ENCODE measurements at regions not wholly inside any gene's neighbourhood (a gene's known extent, or its start where the extent isn't known, plus 50 kb on each side); places are given as distances from the start of the nearest gene placed in this dataset.

GRCh38 chr14:38593476-38593875, 337.6 kb upstream of the CLEC14A start:
- H3K4me1 ChIP-seq (ENCODE audit: control insufficient read depth in 1 of 2, low read depth in 2 of 2): no peaks in the 10 kb centered on the region
- H3K27me3 ChIP-seq (replicated peaks; ENCODE audit: insufficient read depth): no peaks in the 10 kb centered on the region
- no peaks in the 10 kb centered on the region for H3K9me3 ChIP-seq
- ATAC-seq (ENCODE audit: insufficient number of reproducible peaks, low FRiP score, low read depth): no peak
- no peak overlapping the region for H3K4me3 ChIP-seq
- no peak for DNase-seq (ENCODE audit: low spot score)
- TF ChIP-seq, protein P1, sequence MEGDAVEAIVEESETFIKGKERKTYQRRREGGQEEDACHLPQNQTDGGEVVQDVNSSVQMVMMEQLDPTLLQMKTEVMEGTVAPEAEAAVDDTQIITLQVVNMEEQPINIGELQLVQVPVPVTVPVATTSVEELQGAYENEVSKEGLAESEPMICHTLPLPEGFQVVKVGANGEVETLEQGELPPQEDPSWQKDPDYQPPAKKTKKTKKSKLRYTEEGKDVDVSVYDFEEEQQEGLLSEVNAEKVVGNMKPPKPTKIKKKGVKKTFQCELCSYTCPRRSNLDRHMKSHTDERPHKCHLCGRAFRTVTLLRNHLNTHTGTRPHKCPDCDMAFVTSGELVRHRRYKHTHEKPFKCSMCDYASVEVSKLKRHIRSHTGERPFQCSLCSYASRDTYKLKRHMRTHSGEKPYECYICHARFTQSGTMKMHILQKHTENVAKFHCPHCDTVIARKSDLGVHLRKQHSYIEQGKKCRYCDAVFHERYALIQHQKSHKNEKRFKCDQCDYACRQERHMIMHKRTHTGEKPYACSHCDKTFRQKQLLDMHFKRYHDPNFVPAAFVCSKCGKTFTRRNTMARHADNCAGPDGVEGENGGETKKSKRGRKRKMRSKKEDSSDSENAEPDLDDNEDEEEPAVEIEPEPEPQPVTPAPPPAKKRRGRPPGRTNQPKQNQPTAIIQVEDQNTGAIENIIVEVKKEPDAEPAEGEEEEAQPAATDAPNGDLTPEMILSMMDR (IDR thresholded peaks at IDR 0.05): no peak
- no peak overlapping the region for H3K27ac ChIP-seq
- no peaks in the 10 kb centered on the region for H3K36me3 ChIP-seq

DNA sequence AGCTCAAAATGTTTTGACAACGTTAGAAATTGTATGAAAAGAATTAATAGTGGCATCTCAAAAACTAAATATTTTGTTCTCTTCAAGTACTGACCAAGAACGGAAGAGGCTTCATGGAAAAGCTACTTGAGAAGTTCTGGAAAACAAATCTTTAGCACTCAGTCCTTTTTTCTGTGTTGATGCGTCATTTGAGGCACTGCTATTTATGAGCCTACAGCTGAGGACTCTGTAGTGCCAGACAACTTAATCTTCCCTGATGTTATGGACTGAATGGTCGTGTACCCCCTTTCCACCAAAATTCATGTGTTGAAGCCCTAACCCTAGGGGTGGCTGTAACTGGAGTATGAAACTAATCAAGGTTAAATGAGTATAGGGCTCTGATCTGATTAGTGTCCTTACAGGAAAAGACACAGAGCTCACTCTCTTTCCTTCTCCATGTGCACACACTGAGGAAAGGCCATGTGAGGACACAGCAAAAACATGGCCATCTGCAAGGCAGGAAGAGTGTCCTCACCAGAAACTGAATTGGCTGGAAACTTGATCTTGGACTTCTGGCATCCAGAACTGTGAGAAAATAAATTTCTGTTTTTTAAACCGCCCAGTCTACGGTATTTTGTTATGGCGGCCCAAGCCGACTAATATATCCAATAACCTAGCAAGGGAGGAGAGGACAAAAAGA, 337.0 kb upstream of the CLEC14A start:
- Histone ChIP-seq H3K4me3 (no peak overlapping the region), H3K9me3 (no peaks in the 10 kb centered on the region), H3K36me3 (no peaks in the 10 kb centered on the region), H3K27me3 (replicated peaks; ENCODE audit: insufficient read depth) (no peaks in the 10 kb centered on the region), H3K27ac (no peak overlapping the region), H3K4me1 (ENCODE audit: control insufficient read depth in 1 of 2, low read depth in 2 of 2) (no peaks in the 10 kb centered on the region)
- DNase-seq (ENCODE audit: low spot score) (no peak), ATAC-seq (ENCODE audit: insufficient number of reproducible peaks, low FRiP score, low read depth) (no peak)
- TF ChIP-seq, protein P1 (IDR thresholded peaks at IDR 0.05): no peak

GRCh38 chr14:38589747-38590350, 334.0 kb upstream of the CLEC14A start:
- Histone ChIP-seq H3K27ac (no peak overlapping the region), H3K9me3 (no peaks in the 10 kb centered on the region), H3K27me3 (replicated peaks; ENCODE audit: insufficient read depth) (no peaks in the 10 kb centered on the region), H3K4me1 (ENCODE audit: control insufficient read depth in 1 of 2, low read depth in 2 of 2) (no peaks in the 10 kb centered on the region), H3K4me3 (no peak overlapping the region), H3K36me3 (no peaks in the 10 kb centered on the region)
- ATAC-seq (ENCODE audit: insufficient number of reproducible peaks, low FRiP score, low read depth) (no peak), DNase-seq (ENCODE audit: low spot score) (no peak)
- TF ChIP-seq, protein P1 (IDR thresholded peaks at IDR 0.05): no peak

DNA sequence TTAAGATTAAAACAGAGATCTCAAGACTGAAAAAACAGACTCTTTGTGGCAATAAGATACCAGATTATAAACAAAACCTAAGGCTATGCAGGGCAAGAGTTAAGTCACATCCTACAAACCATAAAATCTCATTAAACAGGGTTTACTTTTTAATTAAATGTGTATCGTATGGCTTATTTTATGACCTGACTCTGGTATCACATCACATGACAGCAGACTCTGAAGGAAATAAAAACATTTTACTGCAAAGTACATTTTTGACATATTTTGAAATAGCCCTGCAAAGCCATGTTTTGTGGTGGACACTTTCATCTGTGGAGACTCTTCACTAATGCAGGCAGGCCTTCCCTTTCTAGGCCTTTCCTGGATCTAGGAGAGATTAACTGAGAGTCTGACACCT, 327.6 kb upstream of the CLEC14A start:
- H3K9me3 ChIP-seq: no peaks in the 10 kb centered on the region
- no peak overlapping the region for H3K27ac ChIP-seq
- TF ChIP-seq, protein P1 (IDR thresholded peaks at IDR 0.05): no peak

GRCh38 chr14:38578278-38578681, 322.4 kb upstream of the CLEC14A start:
- Histone ChIP-seq H3K4me3 (no peak overlapping the region), H3K4me1 (ENCODE audit: control insufficient read depth in 1 of 2, low read depth in 2 of 2) (no peaks in the 10 kb centered on the region), H3K27ac (no peak overlapping the region), H3K36me3 (no peaks in the 10 kb centered on the region), H3K27me3 (replicated peaks; ENCODE audit: insufficient read depth) (no peaks in the 10 kb centered on the region), H3K9me3 (no peaks in the 10 kb centered on the region)
- DNase-seq (ENCODE audit: low spot score) (no peak), ATAC-seq (ENCODE audit: insufficient number of reproducible peaks, low FRiP score, low read depth) (no peak)
- TF ChIP-seq, protein P1 (IDR thresholded peaks at IDR 0.05): no peak

More for the DNA sequence above, 327.6 kb upstream of the CLEC14A start:
- Histone ChIP-seq H3K4me1 (ENCODE audit: control insufficient read depth in 1 of 2, low read depth in 2 of 2) (no peaks in the 10 kb centered on the region), H3K36me3 (no peaks in the 10 kb centered on the region), H3K4me3 (no peak overlapping the region), H3K27me3 (replicated peaks; ENCODE audit: insufficient read depth) (no peaks in the 10 kb centered on the region)
- no peak for DNase-seq (ENCODE audit: low spot score)
- no peak for ATAC-seq (ENCODE audit: insufficient number of reproducible peaks, low FRiP score, low read depth)
